ENCODE measurements at regions not wholly inside any gene's neighbourhood (a gene's known extent, or its start where the extent isn't known, plus 50 kb on each side); places are given as distances from the start of the nearest gene placed in this dataset.

GRCh38 chr4:17008834-17009345, 110.4 kb upstream of the LDB2 start:
- no peak for TF ChIP-seq GATA2 (IDR thresholded peaks at IDR 0.05; ENCODE audit: low read depth, low read length)
- no peak for TF ChIP-seq GATA3 (IDR thresholded peaks at IDR 0.05; ENCODE audit: low read depth, low read length)
